ENCODE measurements at regions not wholly inside any gene's neighbourhood (a gene's known extent, or its start where the extent isn't known, plus 50 kb on each side); places are given as distances from the start of the nearest gene placed in this dataset.

DNA sequence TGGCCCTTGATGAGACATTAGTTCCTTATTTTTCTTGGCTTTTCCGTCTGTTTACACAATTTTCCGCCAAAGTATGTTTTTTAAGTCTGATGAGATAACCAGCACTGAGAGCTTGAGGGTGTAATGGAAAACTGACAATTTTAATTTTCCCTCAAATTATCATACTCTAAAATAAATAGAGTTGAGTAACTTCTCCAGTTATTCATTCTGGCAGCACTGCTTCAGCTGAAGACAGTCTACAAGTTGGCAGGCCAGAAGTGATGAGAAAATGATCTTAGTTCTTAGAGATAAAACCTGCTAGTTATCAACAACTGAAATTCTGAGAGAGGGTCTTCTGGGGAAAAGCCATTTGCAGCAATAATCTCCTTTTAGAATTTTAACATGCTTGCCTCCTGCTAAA lies 241.6 kb upstream of the TET2 start:
- no peak for TF ChIP-seq POLR2AphosphoS5 (IDR thresholded peaks at IDR 0.05; ENCODE audit: low read depth, low read length)
- TF ChIP-seq TAF1 (IDR thresholded peaks at IDR 0.05; ENCODE audit: borderline replicate concordance, insufficient read depth, low read length): no peak

Measured in PFSK-1 (cell line).